PC-9 (cell line): ENCODE measurements at regions not wholly inside any gene's neighbourhood (a gene's known extent, or its start where the extent isn't known, plus 50 kb on each side); places are given as distances from the start of the nearest gene placed in this dataset.
"Not testable (repeated sequence)": the region's sequence is repeated elsewhere in the genome, so short reads cannot be mapped to it uniquely, and the experiment has no call there.

Source experiments
- BruUV-seq: library from RNA; stranded (reverse); fragments of 400-500 nt; replicated peaks from 2 replicates; lab custom pipeline; 2021; lab: Mats Ljungman, UMichigan
- CTCF ChIA-PET: fragments of 300-600 bp; sonication (Branson Sonifier 250); formaldehyde crosslinking; loops from one replicate; lab custom pipeline; 2022; ENCODE audit warnings: antibody characterized with exemption; lab: Charles Lee
- POLR2A ChIA-PET: fragments of 300-600 bp; sonication (Branson Sonifier 250); formaldehyde crosslinking; loops from one replicate; lab custom pipeline; 2022; ENCODE audit warnings: antibody characterized with exemption; ENCODE audit not compliant: unreplicated experiment; lab: Charles Lee
- DNase-seq, 2 experiments: peaks; one replicate each; pipeline versions ENCODE4 v3.0.0 to v3.0.0-alpha.2; 2015 to 2022; ENCODE audit warnings: mixed read lengths in 1 of 2
- H2AFZ ChIP-seq: fragments of 200-600 bp; sonication (generic); 2 replicates; pipeline ENCODE4 v1.8.1; 2017; ENCODE audit warnings: antibody characterized with exemption
- H3F3A ChIP-seq: fragments of 200-600 bp; sonication (generic); 2 replicates; pipeline ENCODE4 v1.8.1; 2017; ENCODE audit warnings: antibody characterized with exemption, mild to moderate bottlenecking, low read depth; ENCODE audit not compliant: insufficient read depth
- H3K27ac ChIP-seq: fragments of 200-600 bp; sonication (generic); 2 replicates; pipeline ENCODE4 v1.6.1; 2016; ENCODE audit warnings: mixed run types
- H3K27me3 ChIP-seq: fragments of 200-600 bp; sonication (generic); 2 replicates; pipeline ENCODE4 v1.6.1; 2016; ENCODE audit warnings: low read depth, mixed run types; ENCODE audit not compliant: insufficient read depth
- H3K36me3 ChIP-seq: fragments of 200-600 bp; sonication (generic); 2 replicates; pipeline ENCODE4 v1.6.1; 2016; ENCODE audit warnings: low read depth, mixed run types
- H3K4me1 ChIP-seq: fragments of 200-600 bp; sonication (generic); replicated peaks from 2 replicates; pipeline ENCODE4 v1.6.1; 2016; ENCODE audit warnings: mixed run types; ENCODE audit not compliant: insufficient read depth
- H3K4me2 ChIP-seq: fragments of 200-600 bp; sonication (generic); 2 replicates; pipeline ENCODE4 v1.6.1; 2017; ENCODE audit warnings: mixed run types
- H3K4me3 ChIP-seq: fragments of 200-600 bp; sonication (generic); 2 replicates; pipeline ENCODE4 v1.6.1; 2016; ENCODE audit warnings: mixed run types
- H3K79me2 ChIP-seq: fragments of 200-600 bp; sonication (generic); 2 replicates; pipeline ENCODE4 v1.6.1; 2017; ENCODE audit warnings: low read depth, mixed run types
- H3K9me2 ChIP-seq: fragments of 200-600 bp; sonication (generic); 2 replicates; pipeline ENCODE4 v1.8.1; 2017; ENCODE audit warnings: mild to moderate bottlenecking; ENCODE audit not compliant: insufficient read depth
- H3K9me3 ChIP-seq: fragments of 200-600 bp; sonication (generic); 2 replicates; pipeline ENCODE4 v1.8.1; 2016; ENCODE audit warnings: low read depth; ENCODE audit not compliant: insufficient read depth
- H4K20me1 ChIP-seq: fragments of 200-600 bp; sonication (generic); 2 replicates; pipeline ENCODE4 v1.8.1; 2017; ENCODE audit not compliant: insufficient read depth
- CTCF ChIP-seq: fragments of 200-600 bp; sonication (generic); conservative IDR thresholded peaks from 2 replicates; pipeline ENCODE4 v1.6.1; 2017; ENCODE audit warnings: mixed run types, antibody characterized with exemption, mild to moderate bottlenecking, moderate library complexity
- EZH2 ChIP-seq: fragments of 200-600 bp; sonication (generic); IDR thresholded peaks from 2 replicates; pipeline ENCODE4 v1.8.0; 2017; ENCODE audit warnings: antibody characterized with exemption, low read depth
- intact Hi-C: fragments of 100-400 bp; cut with micrococcal nuclease; formaldehyde crosslinking; loops from one replicate; pipeline ENCODE4 v1.10.0; 2022; ENCODE audit not compliant: unreplicated experiment

GRCh38 chr18:28729321-28729720 is 552.4 kb upstream of the CDH2 start:
- Histone ChIP-seq H2AFZ (no peak overlapping the region), H4K20me1 (no peaks in the 10 kb centered on the region), H3K9me3 (no peaks in the 10 kb centered on the region), H3K36me3 (no peaks in the 10 kb centered on the region), H3K27me3 (no peaks in the 10 kb centered on the region), H3K27ac (no peak overlapping the region), H3K4me2 (no peak overlapping the region), H3K79me2 (no peaks in the 10 kb centered on the region), H3K4me1 (no peaks in the 10 kb centered on the region), H3F3A (no peaks in the 10 kb centered on the region), H3K4me3 (no peak overlapping the region), H3K9me2 (no peaks in the 10 kb centered on the region)
- TF ChIP-seq EZH2 = no peak
- no peak for DNase-seq
- intact Hi-C loops = no loop called here
- POLR2A ChIA-PET = no interaction called here
- CTCF ChIA-PET = no interaction called here
- no TSS peak for BruUV-seq

- Histone ChIP-seq H3K4me2 (no peak overlapping the region), H3F3A (no peaks in the 10 kb centered on the region), H3K9me2 (no peaks in the 10 kb centered on the region), H3K4me3 (no peak overlapping the region), H3K79me2 (no peaks in the 10 kb centered on the region), H3K36me3 (no peaks in the 10 kb centered on the region), H3K4me1 (no peaks in the 10 kb centered on the region), H3K27ac (no peak overlapping the region), H3K27me3 (no peaks in the 10 kb centered on the region), H4K20me1 (no peaks in the 10 kb centered on the region), H2AFZ (no peak overlapping the region), H3K9me3 (no peaks in the 10 kb centered on the region)
- TF ChIP-seq EZH2 (no peak), CTCF (no peak)
- no peak for DNase-seq
- intact Hi-C loops = no loop called here
- BruUV-seq = no TSS peak
- ChIA-PET CTCF (no interaction called here), POLR2A (no interaction called here)
These were observed 552.0 kb upstream of the CDH2 start for GRCh38 chr18:28728891-28729290.

GRCh38 chr18:28727189-28727588 is 550.3 kb upstream of the CDH2 start:
- H3K9me3 ChIP-seq, H3K9me2 ChIP-seq, H3K4me3 ChIP-seq, BruUV-seq, H3K27ac ChIP-seq, intact Hi-C loops, H3F3A ChIP-seq, H3K27me3 ChIP-seq, H3K4me2 ChIP-seq, H3K79me2 ChIP-seq, CTCF ChIA-PET, H2AFZ ChIP-seq, DNase-seq, H3K4me1 ChIP-seq, H3K36me3 ChIP-seq, POLR2A ChIA-PET, H4K20me1 ChIP-seq: not testable (repeated sequence)

- Histone ChIP-seq H3K27ac (no peak overlapping the region), H3K79me2 (no peaks in the 10 kb centered on the region), H3K4me1 (no peaks in the 10 kb centered on the region), H3F3A (no peaks in the 10 kb centered on the region), H3K9me3 (no peaks in the 10 kb centered on the region), H3K36me3 (no peaks in the 10 kb centered on the region), H3K4me3 (no peak overlapping the region), H3K27me3 (no peaks in the 10 kb centered on the region), H4K20me1 (no peaks in the 10 kb centered on the region), H2AFZ (no peak overlapping the region), H3K4me2 (no peak overlapping the region), H3K9me2 (no peaks in the 10 kb centered on the region)
- no peak for DNase-seq
- CTCF ChIA-PET = no interaction called here
- POLR2A ChIA-PET = no interaction called here
- no TSS peak for BruUV-seq
- TF ChIP-seq EZH2 = no peak
- TF ChIP-seq CTCF = no peak
- intact Hi-C loops = no loop called here
These were observed 548.9 kb upstream of the CDH2 start for GRCh38 chr18:28725876-28726275.
